Prostate gland (tissue), 2 donors: ENCODE measurements at regions not wholly inside any gene's neighbourhood (a gene's known extent, or its start where the extent isn't known, plus 50 kb on each side); places are given as distances from the start of the nearest gene placed in this dataset.

Experiments used
- DNase-seq: peaks from one replicate; pipeline ENCODE4 v3.0.0-alpha.2; 2019; ENCODE audit warnings: low spot score
- H3K27ac ChIP-seq, 2 donors: fragments of 200-600 bp; sonication (generic); 2 replicates each; pipeline ENCODE4 v1.5.1; 2017 to 2019
- H3K27me3 ChIP-seq: fragments of 200-600 bp; sonication (generic); replicated peaks from 2 replicates; pipeline ENCODE4 v1.5.1; 2019; ENCODE audit not compliant: insufficient read depth
- H3K36me3 ChIP-seq, 2 donors: fragments of 200-600 bp; sonication (generic); 1 replicate in 1 of 2; 2 replicates in 1 of 2; pipeline versions ENCODE4 v1.5.1 to v1.8.1; 2017 to 2019
- H3K4me1 ChIP-seq: fragments of 200-600 bp; sonication (generic); replicated peaks from 2 replicates; pipeline ENCODE4 v1.5.1; 2019
- H3K4me3 ChIP-seq, 2 donors: fragments of 200-600 bp; sonication (generic); 2 replicates each; pipeline ENCODE4 v1.5.1; 2017 to 2019
- H3K9me3 ChIP-seq: fragments of 200-600 bp; sonication (generic); 2 replicates; pipeline ENCODE4 v1.5.1; 2017
- POLR2A ChIP-seq: fragments of 450-650 bp; IDR thresholded peaks from one replicate; pipeline ENCODE4 v1.6.1; 2016; ENCODE audit warnings: antibody characterized with exemption, mild to moderate bottlenecking
- POLR2AphosphoS5 ChIP-seq: sonication (generic); formaldehyde crosslinking; IDR thresholded peaks from one replicate; pipeline ENCODE4 v1.6.1; 2017; ENCODE audit warnings: antibody characterized with exemption
- WGBS: methylation state at CpG from one replicate; pipeline ENCODE4 v1.1.5; 2018; 5-methylcytosine and 5-hydroxymethylcytosine counted together
- intact Hi-C: fragments of 100-400 bp; cut with DNase I; formaldehyde crosslinking; loops from one replicate; pipeline ENCODE4 v1.14.2; 2022
- TF ChIP-seq, protein P1 (sequence below), 4 experiments: fragments of 200-600 bp in 2 of 4; fragments of 450-650 bp in 2 of 4; sonication (generic) in 2 of 4; IDR thresholded peaks; 1 replicate in 3 of 4; 2 replicates in 1 of 4; pipeline ENCODE4 v1.5.1; 2016 to 2019; ENCODE audit warnings: antibody characterized with exemption in 4 of 4, mild to moderate bottlenecking in 2 of 4, moderate library complexity in 2 of 4

DNA sequence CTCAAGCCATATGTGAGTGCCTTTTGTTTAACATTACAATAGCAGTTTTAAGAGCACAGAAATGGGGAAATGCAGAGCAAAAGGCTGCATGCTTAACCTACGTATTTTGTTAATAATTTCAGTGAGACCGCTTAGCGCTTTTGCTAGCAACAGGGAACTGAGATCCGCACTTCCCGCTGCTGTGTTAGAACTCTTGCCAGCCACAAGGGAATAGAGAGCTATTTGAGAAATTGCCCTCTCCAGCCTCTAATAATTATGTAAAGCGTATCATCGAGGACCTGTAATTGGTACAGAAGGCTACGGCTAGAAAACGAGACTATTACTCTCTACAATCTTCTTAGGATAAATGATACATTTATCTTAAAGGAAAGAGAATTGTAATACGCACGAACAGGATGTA lies 205.2 kb upstream of the GRIP1 start:
- TF ChIP-seq POLR2AphosphoS5 (no peak), POLR2A (no peak)
- TF ChIP-seq, protein P1, sequence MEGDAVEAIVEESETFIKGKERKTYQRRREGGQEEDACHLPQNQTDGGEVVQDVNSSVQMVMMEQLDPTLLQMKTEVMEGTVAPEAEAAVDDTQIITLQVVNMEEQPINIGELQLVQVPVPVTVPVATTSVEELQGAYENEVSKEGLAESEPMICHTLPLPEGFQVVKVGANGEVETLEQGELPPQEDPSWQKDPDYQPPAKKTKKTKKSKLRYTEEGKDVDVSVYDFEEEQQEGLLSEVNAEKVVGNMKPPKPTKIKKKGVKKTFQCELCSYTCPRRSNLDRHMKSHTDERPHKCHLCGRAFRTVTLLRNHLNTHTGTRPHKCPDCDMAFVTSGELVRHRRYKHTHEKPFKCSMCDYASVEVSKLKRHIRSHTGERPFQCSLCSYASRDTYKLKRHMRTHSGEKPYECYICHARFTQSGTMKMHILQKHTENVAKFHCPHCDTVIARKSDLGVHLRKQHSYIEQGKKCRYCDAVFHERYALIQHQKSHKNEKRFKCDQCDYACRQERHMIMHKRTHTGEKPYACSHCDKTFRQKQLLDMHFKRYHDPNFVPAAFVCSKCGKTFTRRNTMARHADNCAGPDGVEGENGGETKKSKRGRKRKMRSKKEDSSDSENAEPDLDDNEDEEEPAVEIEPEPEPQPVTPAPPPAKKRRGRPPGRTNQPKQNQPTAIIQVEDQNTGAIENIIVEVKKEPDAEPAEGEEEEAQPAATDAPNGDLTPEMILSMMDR (IDR thresholded peaks at IDR 0.05): no peak
- Histone ChIP-seq H3K9me3 (no peaks in the 10 kb centered on the region), H3K4me1 (no peaks in the 10 kb centered on the region), H3K4me3 (no peak overlapping the region), H3K27ac (no peak overlapping the region), H3K27me3 (no peaks in the 10 kb centered on the region), H3K36me3 (no peaks in the 10 kb centered on the region)
- intact Hi-C loops: no loop called here
- 84% methylated on average over 11 of the region's 11 CpGs for WGBS
- DNase-seq: no peak

DNA sequence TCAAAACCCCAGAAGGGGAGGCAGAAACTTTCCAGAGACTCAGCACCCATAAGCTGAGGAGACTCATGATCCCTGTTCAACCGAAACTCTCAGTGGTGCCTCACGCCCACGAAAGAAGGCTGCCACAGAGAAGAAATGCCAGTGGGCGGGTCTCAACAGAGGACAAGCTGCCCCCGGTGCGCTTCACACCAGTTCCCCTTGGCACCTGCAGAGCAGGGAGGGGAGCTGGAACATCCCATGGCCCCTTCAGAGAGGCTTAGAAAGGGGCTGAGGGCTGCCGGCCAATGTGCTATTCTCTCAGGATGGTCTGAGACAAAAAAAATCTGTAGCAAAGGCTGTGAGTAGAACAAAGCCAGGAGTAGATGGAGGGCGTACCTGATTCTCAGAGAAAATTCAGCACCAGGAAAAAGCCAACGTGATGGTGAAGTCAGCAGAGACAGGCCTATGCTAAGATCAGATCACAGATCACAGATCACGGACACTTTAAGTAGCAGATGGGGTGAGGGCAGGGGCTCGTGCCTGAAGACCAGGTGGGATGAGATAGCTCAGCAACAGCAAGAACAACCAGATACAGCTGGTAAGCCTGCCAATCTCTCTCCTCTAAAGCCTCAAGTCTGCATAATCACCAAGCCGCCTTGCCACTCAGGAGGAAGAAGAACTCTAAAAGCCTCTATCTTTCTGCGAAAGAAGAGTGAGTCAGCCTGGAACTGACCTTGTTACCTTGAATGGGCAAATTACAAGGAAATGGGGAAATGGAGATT lies 206.4 kb upstream of the GRIP1 start:
- Histone ChIP-seq H3K4me3 (no peak overlapping the region), H3K27me3 (no peaks in the 10 kb centered on the region), H3K9me3 (no peaks in the 10 kb centered on the region), H3K36me3 (no peaks in the 10 kb centered on the region), H3K4me1 (no peaks in the 10 kb centered on the region), H3K27ac (no peak overlapping the region)
- intact Hi-C loops: no loop called here
- TF ChIP-seq POLR2A: no peak
- TF ChIP-seq POLR2AphosphoS5: no peak
- TF ChIP-seq, protein P1 (IDR thresholded peaks at IDR 0.05): no peak
- no peak for DNase-seq
- 81% methylated on average over 13 of the region's 13 CpGs for WGBS

DNA sequence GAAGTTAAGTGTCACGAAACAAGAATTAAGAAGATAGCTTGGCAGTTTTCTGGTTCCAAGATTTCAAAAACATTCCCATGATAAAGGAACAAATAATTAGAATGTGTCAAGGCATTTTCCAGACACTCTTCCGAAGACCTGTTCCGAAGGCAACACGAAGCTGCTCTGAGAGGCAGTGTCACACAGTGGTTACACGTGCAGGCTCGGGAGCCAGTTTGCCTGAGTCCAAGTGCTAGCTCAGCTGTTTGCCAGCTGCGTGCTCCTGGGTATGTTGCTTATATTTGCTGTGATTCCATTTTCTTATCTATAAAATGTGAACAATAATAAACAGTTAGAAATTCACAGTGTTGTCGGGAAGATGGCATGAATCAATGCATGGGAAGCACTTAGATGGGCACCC lies 217.9 kb upstream of the GRIP1 start:
- no peaks in the 10 kb centered on the region for H3K36me3 ChIP-seq
- DNase-seq: no peak
- 65% methylated on average over 8 of the region's 8 CpGs for WGBS
- no peaks in the 10 kb centered on the region for H3K4me1 ChIP-seq
- intact Hi-C loops: loop anchor here (10.0 kb wide), 1 partner anchor 168 kb away; no protein-coding TSS in a partner anchor
- no peak overlapping the region for H3K4me3 ChIP-seq
- TF ChIP-seq, protein P1 (IDR thresholded peaks at IDR 0.05): no peak
- TF ChIP-seq POLR2AphosphoS5 (no peak), POLR2A (no peak)
- no peaks in the 10 kb centered on the region for H3K27me3 ChIP-seq
- no peak overlapping the region for H3K27ac ChIP-seq
- no peaks in the 10 kb centered on the region for H3K9me3 ChIP-seq

DNA sequence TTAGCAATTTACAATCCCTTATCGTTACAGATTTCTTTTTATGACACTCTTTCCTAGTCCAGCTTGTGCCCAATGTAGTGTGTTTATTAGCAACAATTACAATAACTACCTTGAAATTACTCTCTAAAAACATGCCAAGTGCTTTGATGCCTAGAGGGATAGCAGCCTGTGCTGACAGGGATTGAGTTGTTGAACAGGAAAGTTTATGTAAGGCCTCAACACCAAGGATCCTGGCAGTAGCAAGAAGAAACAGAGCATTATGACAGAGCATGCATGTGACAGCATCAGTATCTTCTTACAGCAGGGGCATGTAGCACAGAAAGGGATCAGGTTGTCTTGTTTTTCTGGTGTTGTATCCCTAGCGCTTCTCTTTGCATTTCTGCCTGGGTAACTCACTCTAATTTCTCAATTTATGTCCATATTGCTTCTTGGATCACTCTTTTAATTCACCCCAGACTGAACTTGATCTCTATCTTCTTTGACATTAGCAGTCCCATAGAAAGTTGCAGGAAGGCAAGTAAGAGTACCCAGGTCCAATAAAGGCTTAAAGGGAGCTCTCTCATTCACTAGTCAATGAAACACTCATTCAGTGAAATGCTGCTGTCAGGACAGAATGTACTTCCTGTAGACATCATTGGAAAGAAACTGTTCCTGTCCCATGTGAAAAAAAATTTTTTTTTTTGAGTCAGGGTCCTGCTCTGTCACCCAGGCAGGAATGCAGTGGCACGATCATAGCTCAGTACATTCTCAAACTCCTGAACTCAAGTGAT lies 220.0 kb upstream of the GRIP1 start:
- WGBS: 40% methylated on average over 3 of the region's 3 CpGs
- Histone ChIP-seq H3K9me3 (no peaks in the 10 kb centered on the region), H3K36me3 (no peaks in the 10 kb centered on the region), H3K4me3 (no peak overlapping the region), H3K27ac (peak overlapping the region in 1 of 2 donors; percentile 7), H3K4me1 (no peaks in the 10 kb centered on the region), H3K27me3 (no peaks in the 10 kb centered on the region)
- peak; percentile 48 for TF ChIP-seq POLR2AphosphoS5
- TF ChIP-seq, protein P1 (IDR thresholded peaks at IDR 0.05): no peak
- peak; percentile 29 for DNase-seq
- intact Hi-C loops: loop anchor here (10.0 kb wide), 1 partner anchor 166 kb away; no protein-coding TSS in a partner anchor
